Tongue (tissue), 1 donor: ENCODE measurements at regions not wholly inside any gene's neighbourhood (a gene's known extent, or its start where the extent isn't known, plus 50 kb on each side); places are given as distances from the start of the nearest gene placed in this dataset.
"Not testable (repeated sequence)": the region's sequence is repeated elsewhere in the genome, so short reads cannot be mapped to it uniquely, and the experiment has no call there.

Experiments used
- DNase-seq: peaks from one replicate; pipeline ENCODE4 v3.0.0-alpha.2; 2015

DNA sequence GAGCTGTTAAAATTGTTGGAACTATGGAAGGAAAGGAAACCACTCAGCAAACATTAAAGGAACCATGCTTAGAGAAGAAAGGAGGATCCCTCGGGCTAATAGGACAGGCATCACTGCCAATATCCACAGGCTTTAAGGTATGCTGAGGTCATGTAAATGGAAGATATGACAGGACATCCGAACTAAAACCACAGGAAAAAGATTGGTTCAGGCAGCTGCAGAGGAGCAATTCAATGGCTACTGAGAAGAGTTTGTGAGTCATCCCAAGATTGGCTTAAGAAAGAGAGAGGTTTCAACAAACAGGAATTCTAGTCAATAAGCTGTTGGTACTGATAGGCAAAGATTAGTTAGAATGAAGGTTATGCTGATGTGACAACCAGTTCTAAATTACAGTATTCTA is 106.4 kb upstream of the FAM241A start:
- DNase-seq: no peak

GRCh38 chr4:112049119-112049518 is 96.1 kb upstream of the FAM241A start:
- not testable (repeated sequence) for DNase-seq

DNA sequence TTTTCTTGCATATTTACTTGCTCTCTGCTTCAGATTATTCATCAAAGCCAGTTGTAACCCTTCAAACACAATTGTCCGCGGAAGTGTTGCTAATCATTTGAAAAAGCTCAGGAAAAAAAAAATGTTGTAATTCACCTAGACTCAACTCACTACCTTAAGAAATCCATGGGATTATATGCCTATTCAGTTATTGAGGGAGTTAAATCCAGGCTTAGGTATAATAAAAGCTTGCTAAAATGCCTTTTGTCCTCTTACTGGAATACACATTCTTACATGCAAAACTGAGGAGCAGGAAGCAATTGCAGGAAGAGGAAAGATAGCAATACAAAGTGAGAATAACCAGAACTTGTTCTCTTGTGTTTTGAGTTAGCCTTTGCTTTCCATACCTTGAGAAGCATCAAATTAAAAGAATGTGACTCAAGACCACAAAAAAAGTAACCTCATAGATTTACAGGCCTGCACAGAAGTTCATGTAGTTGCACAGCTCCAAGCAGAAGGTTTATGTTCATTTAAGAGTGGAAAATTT is 91.4 kb upstream of the FAM241A start:
- DNase-seq: peak; percentile 29

- DNase-seq: no peak
Measured at GRCh38 chr4:112055100-112055499, 90.2 kb upstream of the FAM241A start.

DNA sequence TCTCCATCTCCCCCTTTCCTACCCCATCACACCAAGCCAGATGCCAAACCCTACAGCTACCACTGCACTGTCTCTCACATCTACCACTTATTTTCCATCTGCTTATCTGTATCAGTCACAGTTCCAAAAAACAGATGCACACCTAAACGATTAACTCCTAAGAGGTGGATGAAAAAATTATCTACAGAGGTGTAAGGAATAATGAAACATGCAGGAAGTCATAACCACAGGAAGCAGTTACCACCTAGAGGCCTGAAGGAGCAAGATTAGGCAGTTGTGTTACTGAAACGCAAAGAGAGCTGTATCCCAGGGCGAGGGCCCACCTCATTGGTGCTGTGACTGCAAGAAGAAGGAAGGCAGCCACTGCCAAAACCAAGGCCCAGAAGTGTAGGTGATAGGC is 87.8 kb upstream of the FAM241A start:
- no peak for DNase-seq

GRCh38 chr4:112058433-112058832 is 86.8 kb upstream of the FAM241A start:
- no peak for DNase-seq

- DNase-seq: peak; percentile 24
Measured at GRCh38 chr4:112060212-112060611, 85.0 kb upstream of the FAM241A start.

GRCh38 chr4:112061207-112061817 is 83.9 kb upstream of the FAM241A start:
- DNase-seq: no peak

DNA sequence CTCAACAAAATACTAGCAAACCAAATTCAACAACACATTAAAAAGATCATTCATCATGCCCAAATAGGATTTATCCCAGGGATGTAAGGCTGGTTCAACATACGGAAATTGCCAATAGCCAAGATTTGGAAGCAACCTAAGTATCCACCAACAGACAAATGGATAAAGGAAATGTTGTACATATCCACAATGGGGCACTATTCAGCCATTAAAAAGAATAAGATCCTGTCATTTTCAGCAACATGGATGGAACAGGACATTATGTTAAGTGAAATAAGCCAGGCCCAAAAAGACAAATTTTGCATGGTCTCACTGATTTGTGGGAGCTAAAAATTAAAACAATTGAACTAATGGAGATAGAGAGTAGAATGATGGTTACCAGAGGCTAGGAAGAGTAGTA is 82.0 kb upstream of the FAM241A start:
- no peak for DNase-seq

DNA sequence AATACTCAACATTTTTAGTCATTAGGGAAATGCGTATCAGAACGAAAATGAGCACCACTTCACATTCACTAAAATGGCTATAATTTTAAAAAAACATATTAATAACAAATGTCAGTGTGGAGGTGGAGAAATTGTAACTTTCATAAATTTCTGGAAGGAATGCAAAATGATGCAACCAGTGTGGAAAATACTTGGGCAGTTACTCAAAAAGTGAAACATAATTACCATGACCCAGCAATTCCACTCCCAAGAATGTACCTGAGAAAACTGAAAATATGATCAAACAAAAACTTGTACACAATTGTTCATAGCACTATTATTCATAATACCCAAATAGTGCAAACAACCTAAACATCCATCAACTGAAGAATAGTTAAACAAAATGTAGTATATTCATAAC is 76.1 kb upstream of the FAM241A start:
- no peak for DNase-seq

DNA sequence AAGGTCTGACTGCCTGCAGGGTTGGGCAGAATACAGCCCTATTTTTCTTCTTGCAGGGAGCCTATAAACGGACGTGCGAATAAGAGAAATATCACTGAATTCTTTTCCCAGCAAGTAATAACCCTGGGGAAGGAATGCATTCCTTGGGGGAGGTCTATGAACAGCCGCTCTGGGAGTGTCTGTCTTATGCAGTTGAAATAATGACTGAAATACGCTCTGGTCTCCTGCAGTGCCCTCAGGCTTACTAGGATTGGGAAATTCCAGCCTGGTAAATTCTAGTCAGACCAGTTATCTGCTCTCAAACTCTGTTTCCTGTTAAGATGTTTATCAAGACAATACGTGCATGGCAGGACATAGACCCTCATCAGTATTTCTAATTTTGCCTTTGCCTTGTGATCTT is 72.1 kb upstream of the FAM241A start:
- no peak for DNase-seq

GRCh38 chr4:112075129-112075753 is 70.0 kb upstream of the FAM241A start:
- peak; percentile 27 for DNase-seq

GRCh38 chr4:112075906-112076305 is 69.3 kb upstream of the FAM241A start:
- no peak for DNase-seq

DNA sequence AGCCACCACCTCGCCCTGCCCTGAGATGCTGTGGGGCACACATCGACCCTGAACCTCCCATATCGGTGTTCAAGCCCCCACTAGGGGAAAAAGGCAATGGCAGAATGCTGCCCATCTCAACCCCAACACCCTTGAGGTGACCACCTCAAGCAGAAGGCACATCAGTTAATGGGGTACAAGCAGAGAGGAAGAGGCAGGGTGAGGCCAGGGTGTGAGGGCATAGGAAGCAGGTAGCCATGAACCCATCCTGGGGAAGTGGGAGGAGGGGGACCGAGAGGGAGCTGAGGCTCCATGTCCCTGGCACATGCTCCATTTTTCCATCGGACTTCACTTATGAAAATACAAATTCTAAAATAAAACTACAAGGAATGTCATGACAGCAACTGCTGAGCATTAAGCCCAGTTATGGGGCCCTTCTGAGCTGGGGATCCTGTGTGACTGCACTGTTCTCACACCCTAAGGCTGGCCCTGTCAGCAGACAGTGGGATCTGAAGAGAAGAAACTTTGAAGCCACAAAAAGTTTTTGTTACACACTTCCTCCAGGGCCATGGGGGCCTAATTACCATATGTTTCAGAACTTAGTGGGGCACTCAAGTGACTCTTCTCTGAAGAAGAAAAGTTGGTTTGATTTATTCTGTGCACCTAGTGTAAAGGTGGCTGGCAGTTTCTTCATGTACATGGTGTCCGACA is 68.2 kb upstream of the FAM241A start:
- no peak for DNase-seq

DNA sequence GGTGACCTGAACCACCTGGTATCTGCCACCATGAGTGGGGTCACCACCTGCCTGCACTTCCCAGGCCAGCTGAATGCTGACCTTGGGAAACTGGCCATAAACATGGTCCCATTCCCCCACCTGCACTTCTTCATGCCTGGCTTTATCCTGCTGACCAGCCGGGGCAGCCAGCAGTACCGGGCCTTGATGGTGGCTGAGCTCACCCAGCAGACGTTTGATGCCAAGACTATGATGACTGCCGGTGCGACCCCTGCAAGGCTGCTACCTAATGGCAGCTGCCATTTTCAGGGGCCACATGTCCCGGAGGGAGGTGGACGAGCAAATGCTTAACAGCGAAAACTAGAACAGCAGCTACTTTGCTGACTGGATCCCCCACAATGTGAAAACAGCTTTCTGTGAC is 67.5 kb upstream of the FAM241A start:
- no peak for DNase-seq

- no peak for DNase-seq
Measured at GRCh38 chr4:112082954-112083586, 62.2 kb upstream of the FAM241A start.

GRCh38 chr4:112083587-112084347 is 61.5 kb upstream of the FAM241A start:
- DNase-seq: no peak

DNA sequence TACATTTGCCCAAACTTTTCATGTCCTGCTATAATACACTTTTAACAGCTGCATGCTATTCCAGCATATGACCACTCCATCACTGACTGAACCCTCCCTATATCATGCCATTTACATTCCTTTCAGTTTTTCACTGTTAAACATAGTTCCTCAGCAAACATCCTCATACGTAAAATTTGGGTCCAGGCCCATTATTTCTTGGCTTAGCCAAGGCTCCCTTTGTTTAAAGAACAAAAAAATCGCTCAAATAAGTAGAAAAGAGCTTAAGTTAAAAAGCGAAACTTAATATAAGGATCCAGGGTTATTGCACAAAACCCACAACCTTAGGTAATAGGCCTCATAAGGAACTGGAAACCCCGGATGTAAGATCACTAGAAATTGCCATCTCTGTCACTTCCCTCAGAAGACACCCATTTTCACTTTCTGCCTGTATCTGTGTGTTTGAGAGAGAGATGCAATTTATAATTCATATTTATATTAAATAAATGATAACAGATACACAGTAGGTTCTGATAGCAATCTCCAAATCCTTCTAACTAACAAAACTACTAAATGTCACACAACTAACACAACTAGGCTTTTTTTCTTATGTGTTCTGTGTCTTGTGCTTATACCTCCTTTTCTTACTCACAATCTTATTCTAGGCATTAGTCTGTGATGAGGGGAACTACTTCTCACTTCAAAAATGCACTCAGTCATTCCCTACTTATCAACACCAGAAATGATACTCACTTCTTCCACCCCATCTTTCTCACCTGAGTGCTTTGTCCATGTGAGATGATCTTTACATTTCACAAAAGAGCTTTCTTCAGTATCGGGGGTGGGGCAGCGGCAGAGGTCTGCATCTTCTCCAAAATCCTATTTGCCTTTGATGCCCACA is 59.9 kb upstream of the FAM241A start:
- no peak for DNase-seq

- DNase-seq: no peak
Measured at GRCh38 chr4:112086036-112086434, 59.2 kb upstream of the FAM241A start.

- DNase-seq: not testable (repeated sequence)
Measured at GRCh38 chr4:112086661-112087060, 58.6 kb upstream of the FAM241A start.

DNA sequence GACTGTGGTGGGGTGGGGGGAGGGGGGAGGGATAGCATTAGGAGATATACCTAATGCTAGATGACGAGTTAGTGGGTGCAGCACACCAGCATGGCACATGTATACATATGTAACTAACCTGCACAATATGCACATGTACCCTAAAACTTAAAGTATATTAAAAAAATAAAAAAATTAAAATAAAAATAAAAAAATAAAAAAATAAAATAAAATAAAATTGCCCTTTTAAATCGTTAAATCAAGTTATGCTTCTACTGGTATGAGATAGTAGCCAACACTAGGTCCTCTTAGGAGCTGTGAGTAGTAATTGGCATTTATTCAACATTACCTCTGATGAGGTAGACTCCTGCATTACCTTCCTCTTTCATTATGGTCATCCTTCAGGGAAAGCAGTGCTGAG is 52.9 kb upstream of the FAM241A start:
- not testable (repeated sequence) for DNase-seq
